ENCODE measurements at regions not wholly inside any gene's neighbourhood (a gene's known extent, or its start where the extent isn't known, plus 50 kb on each side); places are given as distances from the start of the nearest gene placed in this dataset.
A peak's percentile ranks its signal among the peaks of the same experiment; 100 is the strongest.

GRCh38 chr3:152190636-152191183, 78.0 kb upstream of the MBNL1 start:
- Histone ChIP-seq H3K27ac (ENCODE audit: low read depth, low read length) (no peak overlapping the region), H3K79me2 (ENCODE audit: control insufficient read depth, insufficient read depth, low read length, unreplicated experiment) (no peaks in the 10 kb centered on the region), H3K36me3 (ENCODE audit: insufficient read depth, low read length) (no peaks in the 10 kb centered on the region), H3K27me3 (ENCODE audit: insufficient read depth, low read length) (no peaks in the 10 kb centered on the region), H3K4me3 (ENCODE audit: low read depth, low read length) (no peak overlapping the region), H2AFZ (ENCODE audit: low read length, unreplicated experiment) (no peak overlapping the region), H3K4me1 (ENCODE audit: control insufficient read depth, insufficient read depth, low read length, unreplicated experiment) (no peaks in the 10 kb centered on the region)

- Histone ChIP-seq H3K4me3 (ENCODE audit: low read depth, low read length) (no peak overlapping the region), H3K4me1 (ENCODE audit: control insufficient read depth, insufficient read depth, low read length, unreplicated experiment) (no peaks in the 10 kb centered on the region), H3K79me2 (ENCODE audit: control insufficient read depth, insufficient read depth, low read length, unreplicated experiment) (no peaks in the 10 kb centered on the region), H2AFZ (ENCODE audit: low read length, unreplicated experiment) (no peak overlapping the region), H3K27me3 (ENCODE audit: insufficient read depth, low read length) (no peaks in the 10 kb centered on the region), H3K27ac (ENCODE audit: low read depth, low read length) (no peak overlapping the region), H3K36me3 (ENCODE audit: insufficient read depth, low read length) (no peaks in the 10 kb centered on the region)
Measured at GRCh38 chr3:152192050-152192449, 76.7 kb upstream of the MBNL1 start.

- no peak overlapping the region for H3K27ac ChIP-seq (ENCODE audit: low read depth, low read length)
- H3K27me3 ChIP-seq (ENCODE audit: insufficient read depth, low read length) = no peaks in the 10 kb centered on the region
- no peaks in the 10 kb centered on the region for H3K36me3 ChIP-seq (ENCODE audit: insufficient read depth, low read length)
- H3K4me1 ChIP-seq (ENCODE audit: control insufficient read depth, insufficient read depth, low read length, unreplicated experiment) = peaks cover 9% of the 10 kb centered on the region
- H2AFZ ChIP-seq (ENCODE audit: low read length, unreplicated experiment) = no peak overlapping the region
- no peak overlapping the region for H3K4me3 ChIP-seq (ENCODE audit: low read depth, low read length)
- H3K79me2 ChIP-seq (ENCODE audit: control insufficient read depth, insufficient read depth, low read length, unreplicated experiment) = no peaks in the 10 kb centered on the region
Measured at GRCh38 chr3:152192936-152193672, 75.6 kb upstream of the MBNL1 start.

- H3K79me2 ChIP-seq (ENCODE audit: control insufficient read depth, insufficient read depth, low read length, unreplicated experiment) = no peaks in the 10 kb centered on the region
- no peaks in the 10 kb centered on the region for H3K36me3 ChIP-seq (ENCODE audit: insufficient read depth, low read length)
- no peak overlapping the region for H2AFZ ChIP-seq (ENCODE audit: low read length, unreplicated experiment)
- peaks cover 16% of the 10 kb centered on the region for H3K4me1 ChIP-seq (ENCODE audit: control insufficient read depth, insufficient read depth, low read length, unreplicated experiment)
- H3K4me3 ChIP-seq (ENCODE audit: low read depth, low read length) = no peak overlapping the region
- H3K27ac ChIP-seq (ENCODE audit: low read depth, low read length) = no peak overlapping the region
- no peaks in the 10 kb centered on the region for H3K27me3 ChIP-seq (ENCODE audit: insufficient read depth, low read length)
Measured at GRCh38 chr3:152193673-152194267, 75.0 kb upstream of the MBNL1 start.

GRCh38 chr3:152195206-152195605, 73.5 kb upstream of the MBNL1 start:
- H2AFZ ChIP-seq (ENCODE audit: low read length, unreplicated experiment) = no peak overlapping the region
- H3K4me1 ChIP-seq (ENCODE audit: control insufficient read depth, insufficient read depth, low read length, unreplicated experiment) = peaks cover 30% of the 10 kb centered on the region
- H3K27ac ChIP-seq (ENCODE audit: low read depth, low read length) = no peak overlapping the region
- no peaks in the 10 kb centered on the region for H3K36me3 ChIP-seq (ENCODE audit: insufficient read depth, low read length)
- no peak overlapping the region for H3K4me3 ChIP-seq (ENCODE audit: low read depth, low read length)
- no peaks in the 10 kb centered on the region for H3K79me2 ChIP-seq (ENCODE audit: control insufficient read depth, insufficient read depth, low read length, unreplicated experiment)
- H3K27me3 ChIP-seq (ENCODE audit: insufficient read depth, low read length) = no peaks in the 10 kb centered on the region

GRCh38 chr3:152196782-152197181, 71.9 kb upstream of the MBNL1 start:
- Histone ChIP-seq H3K4me1 (ENCODE audit: control insufficient read depth, insufficient read depth, low read length, unreplicated experiment) (peaks cover 46% of the 10 kb centered on the region), H3K36me3 (ENCODE audit: insufficient read depth, low read length) (no peaks in the 10 kb centered on the region), H3K4me3 (ENCODE audit: low read depth, low read length) (peak overlapping the region; percentile 69), H3K79me2 (ENCODE audit: control insufficient read depth, insufficient read depth, low read length, unreplicated experiment) (no peaks in the 10 kb centered on the region), H3K27me3 (ENCODE audit: insufficient read depth, low read length) (no peaks in the 10 kb centered on the region), H3K27ac (ENCODE audit: low read depth, low read length) (peak overlapping the region; percentile 45; the same call in 1 of the 2 replicates), H2AFZ (ENCODE audit: low read length, unreplicated experiment) (peak overlapping the region; percentile 98)

- H3K79me2 ChIP-seq (ENCODE audit: control insufficient read depth, insufficient read depth, low read length, unreplicated experiment) = no peaks in the 10 kb centered on the region
- H3K4me3 ChIP-seq (ENCODE audit: low read depth, low read length) = peak overlapping the region; percentile 69
- H3K36me3 ChIP-seq (ENCODE audit: insufficient read depth, low read length) = no peaks in the 10 kb centered on the region
- peak overlapping the region; percentile 45 for H3K27ac ChIP-seq (ENCODE audit: low read depth, low read length)
- H3K27me3 ChIP-seq (ENCODE audit: insufficient read depth, low read length) = no peaks in the 10 kb centered on the region
- H3K4me1 ChIP-seq (ENCODE audit: control insufficient read depth, insufficient read depth, low read length, unreplicated experiment) = peaks cover 52% of the 10 kb centered on the region
- peak overlapping the region; percentile 98 for H2AFZ ChIP-seq (ENCODE audit: low read length, unreplicated experiment)
Measured at GRCh38 chr3:152197451-152197850, 71.3 kb upstream of the MBNL1 start.

GRCh38 chr3:152197937-152198336, 70.8 kb upstream of the MBNL1 start:
- H3K4me3 ChIP-seq (ENCODE audit: low read depth, low read length) = peak overlapping the region; percentile 69; the same call in 1 of the 2 replicates

GRCh38 chr3:152198665-152199064, 70.1 kb upstream of the MBNL1 start:
- Histone ChIP-seq H2AFZ (ENCODE audit: low read length, unreplicated experiment) (peak overlapping the region; percentile 98), H3K27me3 (ENCODE audit: insufficient read depth, low read length) (no peaks in the 10 kb centered on the region), H3K27ac (ENCODE audit: low read depth, low read length) (0 out of 2 replicates have a peak overlapping the region, but pooled peaks have one; percentile 3), H3K4me3 (ENCODE audit: low read depth, low read length) (no peak overlapping the region), H3K79me2 (ENCODE audit: control insufficient read depth, insufficient read depth, low read length, unreplicated experiment) (no peaks in the 10 kb centered on the region), H3K4me1 (ENCODE audit: control insufficient read depth, insufficient read depth, low read length, unreplicated experiment) (peaks cover 60% of the 10 kb centered on the region), H3K36me3 (ENCODE audit: insufficient read depth, low read length) (no peaks in the 10 kb centered on the region)

More at GRCh38 chr3:152197937-152198336, 70.8 kb upstream of the MBNL1 start:
- Histone ChIP-seq H2AFZ (ENCODE audit: low read length, unreplicated experiment) (peak overlapping the region; percentile 98), H3K27ac (ENCODE audit: low read depth, low read length) (peak overlapping the region; percentile 45; the same call in 1 of the 2 replicates), H3K36me3 (ENCODE audit: insufficient read depth, low read length) (no peaks in the 10 kb centered on the region), H3K4me1 (ENCODE audit: control insufficient read depth, insufficient read depth, low read length, unreplicated experiment) (peaks cover 57% of the 10 kb centered on the region), H3K79me2 (ENCODE audit: control insufficient read depth, insufficient read depth, low read length, unreplicated experiment) (no peaks in the 10 kb centered on the region), H3K27me3 (ENCODE audit: insufficient read depth, low read length) (no peaks in the 10 kb centered on the region)

GRCh38 chr3:152199102-152199840, 69.5 kb upstream of the MBNL1 start:
- peak overlapping the region; percentile 98 for H2AFZ ChIP-seq (ENCODE audit: low read length, unreplicated experiment)
- H3K27me3 ChIP-seq (ENCODE audit: insufficient read depth, low read length) = no peaks in the 10 kb centered on the region
- H3K4me3 ChIP-seq (ENCODE audit: low read depth, low read length) = peak overlapping the region; percentile 6; the same call in 1 of the 2 replicates
- H3K27ac ChIP-seq (ENCODE audit: low read depth, low read length) = 0 out of 2 replicates have a peak overlapping the region, but pooled peaks have one; percentile 3
- no peaks in the 10 kb centered on the region for H3K79me2 ChIP-seq (ENCODE audit: control insufficient read depth, insufficient read depth, low read length, unreplicated experiment)
- H3K36me3 ChIP-seq (ENCODE audit: insufficient read depth, low read length) = no peaks in the 10 kb centered on the region
- peaks cover 65% of the 10 kb centered on the region for H3K4me1 ChIP-seq (ENCODE audit: control insufficient read depth, insufficient read depth, low read length, unreplicated experiment)

Measured in ACC112 (cell line).